Progenitor cell of endocrine pancreas (in vitro differentiated cells): ENCODE measurements at regions not wholly inside any gene's neighbourhood (a gene's known extent, or its start where the extent isn't known, plus 50 kb on each side); places are given as distances from the start of the nearest gene placed in this dataset.
"Not testable (repeated sequence)": the region's sequence is repeated elsewhere in the genome, so short reads cannot be mapped to it uniquely, and the experiment has no call there.

Experiments
- DNase-seq: peaks from one replicate; pipeline ENCODE4 v3.0.0; 2021; ENCODE audit warnings: low spot score; ENCODE audit not compliant: unreplicated experiment
- H3K27ac Mint-ChIP-seq: 2 replicates; pipeline ENCODE4 v1.8.0; 2021; ENCODE audit warnings: mild to moderate bottlenecking, moderate library complexity, mixed read lengths
- H3K27me3 Mint-ChIP-seq: 2 replicates; pipeline ENCODE4 v1.8.0; 2021; ENCODE audit warnings: mixed read lengths
- H3K36me3 Mint-ChIP-seq: 2 replicates; pipeline ENCODE4 v1.8.0; 2022; ENCODE audit warnings: mixed read lengths; ENCODE audit not compliant: insufficient read depth
- H3K4me1 Mint-ChIP-seq: 2 replicates; pipeline ENCODE4 v1.8.0; 2021; ENCODE audit warnings: low read depth, mixed read lengths
- H3K4me3 Mint-ChIP-seq: 2 replicates; pipeline ENCODE4 v1.8.0; 2021; ENCODE audit warnings: low read depth, mild to moderate bottlenecking, moderate library complexity, mixed read lengths
- H3K9me3 Mint-ChIP-seq: 2 replicates; pipeline ENCODE4 v1.8.0; 2021; ENCODE audit warnings: low read depth, mixed read lengths
- CTCF ChIP-seq: fragments of 200-600 bp; sonication (generic); IDR thresholded peaks from one replicate; pipeline ENCODE4 v1.5.0; 2021; ENCODE audit warnings: antibody characterized with exemption, mild to moderate bottlenecking; ENCODE audit not compliant: unreplicated experiment

DNA sequence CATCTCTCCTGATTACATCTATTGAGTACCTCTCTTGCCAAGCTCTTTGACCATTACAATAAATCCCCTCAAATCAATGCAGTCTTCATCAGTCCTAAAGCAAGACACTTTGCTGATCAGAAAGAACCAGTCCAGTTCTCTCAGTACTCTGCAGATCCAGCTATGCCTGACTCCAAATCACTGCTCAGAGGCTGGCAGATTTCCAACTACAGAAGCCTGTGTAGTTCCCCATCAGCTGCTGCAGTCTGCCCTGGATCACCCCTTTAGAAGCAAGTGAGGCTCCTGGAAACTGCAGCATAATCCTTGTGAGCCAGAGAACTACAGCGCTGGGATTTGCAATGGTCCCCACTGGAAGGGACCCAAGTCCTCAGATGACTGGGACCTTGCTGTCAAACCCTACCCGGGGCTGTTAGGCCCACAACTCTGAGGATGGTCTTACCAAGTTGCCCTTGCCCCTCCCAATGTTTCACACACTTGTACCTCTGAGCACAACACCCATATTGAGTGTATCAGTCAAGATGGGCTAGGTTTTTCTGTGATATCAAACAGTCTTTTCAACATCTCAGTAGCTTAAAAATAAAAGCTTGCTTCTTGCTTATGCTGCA lies 81.9 kb upstream of the TOPAZ1 start:
- Mint-ChIP-seq H3K27ac (no peak overlapping the region), H3K27me3 (peaks cover 33% of the 10 kb centered on the region), H3K4me3 (no peak overlapping the region), H3K4me1 (no peaks in the 10 kb centered on the region), H3K36me3 (no peaks in the 10 kb centered on the region), H3K9me3 (no peaks in the 10 kb centered on the region)
- TF ChIP-seq CTCF = no peak
- DNase-seq = no peak

DNA sequence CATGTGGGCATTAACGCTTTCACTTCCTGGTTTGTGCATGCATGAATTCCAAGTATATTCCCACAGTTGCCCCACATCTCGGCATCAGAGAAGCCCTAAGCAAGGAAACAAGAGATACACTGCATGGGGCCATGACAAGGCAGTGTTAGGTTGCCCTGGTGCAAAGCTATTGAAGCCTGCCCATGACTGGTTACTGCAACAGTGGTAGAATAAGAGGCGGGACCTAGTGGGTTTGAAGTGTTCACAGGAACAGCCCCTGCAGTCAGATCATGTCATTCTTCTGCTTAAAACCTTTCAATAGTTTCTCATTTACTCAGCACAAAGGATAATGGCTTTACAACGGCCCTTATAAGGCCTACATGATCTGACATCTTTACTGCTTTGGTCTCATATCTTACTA lies 80.9 kb upstream of the TOPAZ1 start:
- Mint-ChIP-seq H3K36me3 (no peaks in the 10 kb centered on the region), H3K27me3 (peaks cover 33% of the 10 kb centered on the region), H3K27ac (no peak overlapping the region), H3K4me1 (no peaks in the 10 kb centered on the region), H3K4me3 (no peak overlapping the region), H3K9me3 (no peaks in the 10 kb centered on the region)
- DNase-seq = no peak
- no peak for TF ChIP-seq CTCF

GRCh38 chr3:44171891-44172290 lies 69.8 kb upstream of the TOPAZ1 start:
- Mint-ChIP-seq H3K27ac (no peak overlapping the region), H3K27me3 (peaks cover 49% of the 10 kb centered on the region), H3K4me3 (no peak overlapping the region), H3K9me3 (no peaks in the 10 kb centered on the region), H3K4me1 (no peaks in the 10 kb centered on the region), H3K36me3 (no peaks in the 10 kb centered on the region)
- TF ChIP-seq CTCF = no peak
- no peak for DNase-seq

DNA sequence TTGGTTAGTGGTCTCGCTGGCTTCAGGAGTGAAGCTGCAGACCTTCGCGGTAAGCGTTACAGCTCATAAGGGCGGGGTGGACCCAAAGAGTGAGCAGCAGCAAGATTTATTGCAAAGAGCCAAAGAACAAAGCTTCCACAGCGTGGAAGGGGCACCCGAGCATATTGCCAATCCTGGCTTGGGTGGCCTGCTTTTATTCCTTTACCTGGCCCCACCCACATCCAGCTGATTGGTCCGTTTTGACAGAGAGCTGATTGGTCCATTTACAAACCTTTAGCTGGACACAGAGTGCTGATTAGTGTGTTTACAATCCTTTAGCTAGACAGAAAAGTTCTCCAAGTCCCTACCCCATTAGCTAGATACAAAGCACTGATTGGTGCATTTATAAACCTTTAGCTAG lies 69.0 kb upstream of the TOPAZ1 start:
- not testable (repeated sequence) for H3K4me3 Mint-ChIP-seq, H3K36me3 Mint-ChIP-seq, H3K9me3 Mint-ChIP-seq, H3K27ac Mint-ChIP-seq, H3K4me1 Mint-ChIP-seq, DNase-seq
- peaks cover 50% of the 10 kb centered on the region for H3K27me3 Mint-ChIP-seq

DNA sequence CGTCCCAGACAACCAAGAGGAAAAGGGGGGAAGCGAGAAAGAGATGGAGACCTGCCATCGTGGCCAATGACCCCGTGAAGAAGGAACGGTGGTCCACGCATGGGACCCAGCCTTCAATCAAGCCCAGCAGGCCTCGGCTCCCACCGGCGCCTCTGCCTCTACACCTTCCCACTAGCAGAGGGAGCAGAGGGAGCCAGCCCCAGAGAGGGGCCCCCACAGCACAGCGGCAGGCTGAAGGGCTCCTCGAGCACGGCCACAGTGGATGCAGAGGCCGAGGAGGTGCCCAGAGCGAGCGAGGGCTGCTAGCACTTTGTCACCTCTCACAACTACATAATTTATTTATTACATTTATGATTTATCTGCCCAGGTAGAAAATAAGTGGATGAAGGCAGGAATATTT lies 68.4 kb upstream of the TOPAZ1 start:
- Mint-ChIP-seq H3K4me3 (no peak overlapping the region), H3K9me3 (no peaks in the 10 kb centered on the region), H3K36me3 (no peaks in the 10 kb centered on the region), H3K27me3 (peaks cover 47% of the 10 kb centered on the region), H3K27ac (no peak overlapping the region), H3K4me1 (no peaks in the 10 kb centered on the region)
- no peak for TF ChIP-seq CTCF
- no peak for DNase-seq

GRCh38 chr3:44175070-44175469 lies 66.6 kb upstream of the TOPAZ1 start:
- no peak for TF ChIP-seq CTCF
- H3K4me3 Mint-ChIP-seq = no peak overlapping the region
- no peak overlapping the region for H3K27ac Mint-ChIP-seq
- peaks cover 33% of the 10 kb centered on the region for H3K27me3 Mint-ChIP-seq
- H3K4me1 Mint-ChIP-seq = no peaks in the 10 kb centered on the region
- no peaks in the 10 kb centered on the region for H3K36me3 Mint-ChIP-seq
- DNase-seq = no peak
- no peaks in the 10 kb centered on the region for H3K9me3 Mint-ChIP-seq
